SU-DHL-6 (cell line): ENCODE measurements at regions not wholly inside any gene's neighbourhood (a gene's known extent, or its start where the extent isn't known, plus 50 kb on each side); places are given as distances from the start of the nearest gene placed in this dataset.

Experiments used
- H2AFZ ChIP-seq: fragments of 200-600 bp; sonication (generic); 2 replicates; pipeline ENCODE4 v1.6.1; 2014; ENCODE audit warnings: low read depth, mild to moderate bottlenecking, moderate library complexity, mixed read lengths, antibody characterized with exemption, low read length; ENCODE audit not compliant: severe bottlenecking
- H3F3A ChIP-seq: fragments of 200-600 bp; shearing (Covaris generic); 2 replicates; pipeline ENCODE4 v1.6.0; 2016; ENCODE audit warnings: antibody characterized with exemption, mild to moderate bottlenecking; ENCODE audit not compliant: insufficient read depth
- H3K27ac ChIP-seq: fragments of 200-600 bp; sonication (generic); 2 replicates; pipeline ENCODE4 v1.5.1; 2016; ENCODE audit warnings: low read depth, mild to moderate bottlenecking, low read length, moderate library complexity, mixed read lengths
- H3K27me3 ChIP-seq: fragments of 200-600 bp; sonication (generic), shearing (Covaris generic); 2 replicates; pipeline ENCODE4 v1.6.0; 2014; ENCODE audit warnings: mild to moderate bottlenecking, low read length
- H3K36me3 ChIP-seq: fragments of 200-600 bp; sonication (generic); 2 replicates; pipeline ENCODE4 v1.6.1; 2014; ENCODE audit warnings: mild to moderate bottlenecking, low read length, mixed read lengths
- H3K4me2 ChIP-seq: fragments of 300-600, 200-600 bp; shearing (Covaris generic), sonication (generic); 2 replicates; pipeline ENCODE4 v1.6.0; 2014; ENCODE audit warnings: low read length, low read depth, mild to moderate bottlenecking; ENCODE audit not compliant: poor library complexity, severe bottlenecking
- H3K4me3 ChIP-seq: fragments of 200-600 bp; sonication (generic); 2 replicates; pipeline ENCODE4 v1.5.1; 2014; ENCODE audit warnings: antibody characterized with exemption, low read length, mild to moderate bottlenecking, mixed read lengths; ENCODE audit not compliant: insufficient read depth, poor library complexity, severe bottlenecking
- H3K79me2 ChIP-seq: fragments of 200-600 bp; sonication (generic); 2 replicates; pipeline ENCODE4 v1.6.1; 2014; ENCODE audit warnings: mild to moderate bottlenecking, low read length, moderate library complexity; ENCODE audit not compliant: insufficient read depth
- H3K9ac ChIP-seq: fragments of 200-600 bp; sonication (generic); 2 replicates; pipeline ENCODE4 v1.7.0; 2014; ENCODE audit warnings: mild to moderate bottlenecking, low read length
- H3K9me2 ChIP-seq: fragments of 200-600 bp; sonication (generic); replicated peaks from 2 replicates; pipeline ENCODE4 v1.6.1; 2014; ENCODE audit warnings: low read length; ENCODE audit not compliant: insufficient read depth
- H3K9me3 ChIP-seq: fragments of 200-600 bp; sonication (generic); 2 replicates; pipeline ENCODE4 v1.6.1; 2014; ENCODE audit warnings: low read length, mixed read lengths; ENCODE audit not compliant: insufficient read depth
- H4K20me1 ChIP-seq: fragments of 200-600 bp; sonication (generic); 2 replicates; pipeline ENCODE4 v1.6.1; 2014; ENCODE audit warnings: low read depth, mild to moderate bottlenecking, antibody characterized with exemption, low read length, moderate library complexity, mixed read lengths
- EZH2phosphoT487 ChIP-seq: fragments of 200-600 bp; sonication (generic), shearing (Covaris generic); conservative IDR thresholded peaks from 2 replicates; pipeline ENCODE4 v1.6.1; 2018; ENCODE audit warnings: mild to moderate bottlenecking, antibody characterized with exemption, low read length, moderate library complexity, mixed read lengths
- TF ChIP-seq, protein P1 (sequence below): fragments of 200-600 bp; sonication (generic); IDR thresholded peaks from one replicate; pipeline ENCODE4 v1.5.1; 2017; ENCODE audit warnings: antibody characterized with exemption, mild to moderate bottlenecking, low read length, moderate library complexity; ENCODE audit not compliant: insufficient read depth, poor library complexity, severe bottlenecking

DNA sequence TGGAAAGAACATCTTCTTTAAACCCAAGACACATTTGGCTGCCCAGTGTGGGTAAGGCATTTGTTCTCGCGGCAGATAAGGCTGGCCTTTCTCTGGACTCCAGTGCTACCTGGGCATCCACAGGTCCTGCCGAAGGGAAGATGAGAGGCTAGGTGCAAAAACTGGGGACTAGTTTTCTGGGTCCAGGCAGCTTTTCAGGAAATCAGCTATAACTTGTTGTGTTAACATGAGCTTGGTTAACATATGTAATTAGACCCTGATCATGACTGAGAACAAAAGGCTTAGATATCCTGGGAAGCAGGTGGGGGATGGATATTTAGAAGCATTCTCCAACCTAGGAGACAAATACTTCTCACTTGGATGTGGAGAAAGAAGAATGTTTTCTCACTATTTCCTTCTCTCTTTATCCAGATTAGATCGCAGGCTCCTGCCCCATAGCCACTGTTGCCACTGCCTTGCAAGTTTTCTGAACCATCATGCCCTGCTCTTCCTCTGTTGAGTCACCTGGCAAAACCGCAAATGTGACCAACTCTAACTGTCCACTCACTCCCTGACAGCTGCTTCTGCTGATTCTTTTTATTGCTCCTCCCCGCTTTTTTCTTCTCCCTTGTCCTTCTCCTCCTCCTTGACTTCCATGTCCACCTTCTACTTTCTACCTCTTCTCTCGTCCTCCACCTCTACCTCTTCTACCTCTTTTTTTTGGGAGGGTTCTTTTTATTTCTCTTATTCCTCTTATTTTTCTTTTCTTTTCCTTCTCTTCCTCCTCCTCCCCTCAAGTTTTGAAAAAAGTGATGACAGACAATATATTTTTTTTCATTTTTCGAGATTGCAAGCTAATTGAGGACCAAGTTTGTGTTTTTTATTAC lies 258.1 kb downstream of the UTRN start:
- Histone ChIP-seq H3K27ac (no peak overlapping the region), H3K9me2 (no peaks in the 10 kb centered on the region), H3K9me3 (no peaks in the 10 kb centered on the region), H3K9ac (no peak overlapping the region), H3K4me2 (no peak overlapping the region), H4K20me1 (no peaks in the 10 kb centered on the region), H3K79me2 (no peaks in the 10 kb centered on the region), H3K4me3 (no peak overlapping the region), H3K27me3 (no peaks in the 10 kb centered on the region), H2AFZ (no peak overlapping the region), H3K36me3 (no peaks in the 10 kb centered on the region), H3F3A (no peaks in the 10 kb centered on the region)
- TF ChIP-seq, protein P1, sequence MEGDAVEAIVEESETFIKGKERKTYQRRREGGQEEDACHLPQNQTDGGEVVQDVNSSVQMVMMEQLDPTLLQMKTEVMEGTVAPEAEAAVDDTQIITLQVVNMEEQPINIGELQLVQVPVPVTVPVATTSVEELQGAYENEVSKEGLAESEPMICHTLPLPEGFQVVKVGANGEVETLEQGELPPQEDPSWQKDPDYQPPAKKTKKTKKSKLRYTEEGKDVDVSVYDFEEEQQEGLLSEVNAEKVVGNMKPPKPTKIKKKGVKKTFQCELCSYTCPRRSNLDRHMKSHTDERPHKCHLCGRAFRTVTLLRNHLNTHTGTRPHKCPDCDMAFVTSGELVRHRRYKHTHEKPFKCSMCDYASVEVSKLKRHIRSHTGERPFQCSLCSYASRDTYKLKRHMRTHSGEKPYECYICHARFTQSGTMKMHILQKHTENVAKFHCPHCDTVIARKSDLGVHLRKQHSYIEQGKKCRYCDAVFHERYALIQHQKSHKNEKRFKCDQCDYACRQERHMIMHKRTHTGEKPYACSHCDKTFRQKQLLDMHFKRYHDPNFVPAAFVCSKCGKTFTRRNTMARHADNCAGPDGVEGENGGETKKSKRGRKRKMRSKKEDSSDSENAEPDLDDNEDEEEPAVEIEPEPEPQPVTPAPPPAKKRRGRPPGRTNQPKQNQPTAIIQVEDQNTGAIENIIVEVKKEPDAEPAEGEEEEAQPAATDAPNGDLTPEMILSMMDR: no peak
- no peak for TF ChIP-seq EZH2phosphoT487

DNA sequence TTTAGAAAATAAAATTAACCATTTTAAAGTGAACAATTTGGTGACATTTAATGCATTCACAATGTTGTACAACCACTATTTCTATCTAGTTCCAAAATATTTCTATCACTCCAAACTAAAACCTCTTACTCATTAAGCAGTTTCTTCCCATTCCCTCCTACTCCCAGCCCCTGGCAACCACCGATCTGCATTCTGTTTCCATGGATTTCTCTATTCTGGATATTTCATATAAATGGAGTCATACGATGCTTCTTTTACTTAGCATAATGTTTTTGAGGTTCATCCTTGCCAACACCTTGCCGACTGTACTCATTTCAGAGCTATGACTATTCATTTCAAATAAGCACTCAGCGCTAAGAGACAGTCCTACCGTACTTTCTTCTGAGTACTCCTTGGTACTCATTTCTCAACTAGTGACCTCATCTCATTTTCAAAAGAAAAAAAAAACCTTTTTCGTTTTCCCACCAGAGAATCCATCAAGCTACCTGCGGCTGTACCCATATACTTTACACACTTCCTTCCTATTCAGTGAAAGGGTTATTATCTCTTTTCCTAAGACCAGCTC lies 259.2 kb downstream of the UTRN start:
- no peak overlapping the region for H3K4me3 ChIP-seq
- no peak overlapping the region for H2AFZ ChIP-seq
- H3K27me3 ChIP-seq: no peaks in the 10 kb centered on the region
- no peaks in the 10 kb centered on the region for H4K20me1 ChIP-seq
- no peaks in the 10 kb centered on the region for H3K79me2 ChIP-seq
- H3F3A ChIP-seq: no peaks in the 10 kb centered on the region
- no peaks in the 10 kb centered on the region for H3K9me3 ChIP-seq
- no peak overlapping the region for H3K9ac ChIP-seq
- no peaks in the 10 kb centered on the region for H3K36me3 ChIP-seq
- H3K9me2 ChIP-seq: no peaks in the 10 kb centered on the region
- no peak overlapping the region for H3K27ac ChIP-seq
- TF ChIP-seq EZH2phosphoT487: no peak
- TF ChIP-seq, protein P1: no peak
- no peak overlapping the region for H3K4me2 ChIP-seq

DNA sequence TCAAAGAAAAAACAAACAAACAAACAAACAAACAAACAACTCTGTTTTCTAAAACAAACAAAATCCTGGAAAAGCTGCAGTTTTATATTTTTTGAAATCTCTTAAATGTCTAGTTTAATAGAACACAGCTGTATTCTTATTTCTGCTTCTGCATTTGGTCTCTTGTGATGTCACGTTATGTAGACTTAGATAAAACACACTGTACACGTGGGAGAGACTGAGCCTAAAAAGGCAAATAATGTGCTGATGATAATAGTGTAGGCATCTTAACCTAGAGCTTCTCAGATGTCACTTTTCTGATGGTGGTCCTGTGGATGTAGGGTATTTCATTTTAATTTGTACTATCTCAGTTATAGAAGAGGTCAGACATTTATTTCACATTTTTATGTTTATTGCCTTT lies 261.7 kb downstream of the UTRN start:
- TF ChIP-seq EZH2phosphoT487: no peak
- TF ChIP-seq, protein P1: no peak

More for the DNA sequence above, 261.7 kb downstream of the UTRN start:
- H3K9me2 ChIP-seq: no peaks in the 10 kb centered on the region
- no peak overlapping the region for H3K4me2 ChIP-seq
- no peaks in the 10 kb centered on the region for H4K20me1 ChIP-seq
- H3K4me3 ChIP-seq: no peak overlapping the region
- no peak overlapping the region for H3K9ac ChIP-seq
- no peaks in the 10 kb centered on the region for H3K27me3 ChIP-seq
- H2AFZ ChIP-seq: no peak overlapping the region
- no peaks in the 10 kb centered on the region for H3F3A ChIP-seq
- no peak overlapping the region for H3K27ac ChIP-seq
- H3K79me2 ChIP-seq: no peaks in the 10 kb centered on the region
- H3K9me3 ChIP-seq: no peaks in the 10 kb centered on the region
- no peaks in the 10 kb centered on the region for H3K36me3 ChIP-seq
